PC-9 (cell line): ENCODE measurements at regions not wholly inside any gene's neighbourhood (a gene's known extent, or its start where the extent isn't known, plus 50 kb on each side); places are given as distances from the start of the nearest gene placed in this dataset.
"Not testable (repeated sequence)": the region's sequence is repeated elsewhere in the genome, so short reads cannot be mapped to it uniquely, and the experiment has no call there.

ENCODE experiments used
- CTCF ChIP-seq: fragments of 200-600 bp; sonication (generic); conservative IDR thresholded peaks from 2 replicates; pipeline ENCODE4 v1.6.1; 2017; ENCODE audit warnings: mixed run types, antibody characterized with exemption, mild to moderate bottlenecking, moderate library complexity
- EZH2 ChIP-seq: fragments of 200-600 bp; sonication (generic); IDR thresholded peaks from 2 replicates; pipeline ENCODE4 v1.8.0; 2017; ENCODE audit warnings: antibody characterized with exemption, low read depth

- TF ChIP-seq CTCF, EZH2: not testable (repeated sequence)
Observed at GRCh38 chr5:72676831-72677230, 139.6 kb upstream of the TNPO1 start.
